Testis (tissue), 2 donors: ENCODE measurements at regions not wholly inside any gene's neighbourhood (a gene's known extent, or its start where the extent isn't known, plus 50 kb on each side); places are given as distances from the start of the nearest gene placed in this dataset.

Experiments
- DNase-seq: peaks from one replicate; pipeline ENCODE4 v3.0.0-alpha.2; 2019
- H3K27ac ChIP-seq, 2 donors: fragments of 200-600 bp; sonication (generic); one replicate each; pipeline ENCODE4 v1.5.1; 2019
- H3K27me3 ChIP-seq: fragments of 200-600 bp; sonication (generic); one replicate; pipeline ENCODE4 v1.5.1; 2019
- H3K36me3 ChIP-seq: fragments of 200-600 bp; sonication (generic); one replicate; pipeline ENCODE4 v1.5.1; 2017; ENCODE audit warnings: low read depth; ENCODE audit errors: missing control alignments
- H3K4me1 ChIP-seq: fragments of 200-600 bp; sonication (generic); one replicate; pipeline ENCODE4 v1.5.1; 2019
- H3K4me3 ChIP-seq, 2 donors: fragments of 200-600 bp; sonication (generic); one replicate each; pipeline ENCODE4 v1.5.1; 2017 to 2019
- H3K9me3 ChIP-seq: fragments of 200-600 bp; sonication (generic); one replicate; pipeline ENCODE4 v1.5.1; 2017
- POLR2A ChIP-seq: fragments of 450-650 bp; IDR thresholded peaks from one replicate; pipeline ENCODE4 v1.6.1; 2017; ENCODE audit warnings: antibody characterized with exemption, mild to moderate bottlenecking, moderate library complexity
- WGBS, 2 donors: methylation state at CpG; one replicate each; pipeline ENCODE4 v1.1.5; 2018; 5-methylcytosine and 5-hydroxymethylcytosine counted together
- intact Hi-C: fragments of 100-400 bp; cut with DNase I; formaldehyde crosslinking; loops from one replicate; pipeline ENCODE4 v1.15.1; 2023; ENCODE audit warnings: low total_unique reads
- TF ChIP-seq, protein P1 (sequence below), 3 experiments: fragments of 450-650 bp in 2 of 3; fragments of 200-600 bp in 1 of 3; sonication (generic) in 1 of 3; IDR thresholded peaks; one replicate each; pipeline ENCODE4 v1.5.1; 2016 to 2019; ENCODE audit warnings: antibody characterized with exemption in 3 of 3, mild to moderate bottlenecking in 2 of 3, moderate library complexity in 1 of 3

DNA sequence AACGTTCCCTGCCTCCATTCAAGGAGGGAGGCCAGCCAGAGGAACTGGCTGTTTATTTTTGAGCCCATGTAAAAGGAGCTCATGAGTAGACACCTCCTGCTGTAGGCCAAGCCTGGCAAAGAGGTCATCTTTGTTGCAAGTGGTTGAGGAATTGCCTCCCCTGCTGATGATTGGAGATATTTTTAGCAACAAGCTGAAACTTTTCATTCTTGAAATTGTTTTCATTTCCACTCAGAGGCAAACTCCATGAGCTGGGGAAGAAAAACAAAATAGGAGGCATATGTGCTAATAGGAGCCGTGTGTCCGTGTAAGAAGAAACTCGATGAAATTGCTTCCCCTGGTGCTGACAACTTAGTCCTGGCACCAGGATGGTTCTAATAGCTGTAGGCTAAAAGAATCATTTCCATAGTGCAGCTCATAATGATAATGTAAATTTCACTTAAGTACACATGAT is 440.1 kb upstream of the FAR2 start:
- no peaks in the 10 kb centered on the region for H3K9me3 ChIP-seq
- DNase-seq: peak; percentile 70
- H3K36me3 ChIP-seq: no peaks in the 10 kb centered on the region
- H3K27me3 ChIP-seq: no peaks in the 10 kb centered on the region
- H3K4me1 ChIP-seq: peaks cover 7% of the 10 kb centered on the region
- H3K4me3 ChIP-seq: no peak overlapping the region
- 32 to 49% methylated on average over 4 of the region's 4 CpGs for WGBS, 2 donors
- TF ChIP-seq, protein P1, sequence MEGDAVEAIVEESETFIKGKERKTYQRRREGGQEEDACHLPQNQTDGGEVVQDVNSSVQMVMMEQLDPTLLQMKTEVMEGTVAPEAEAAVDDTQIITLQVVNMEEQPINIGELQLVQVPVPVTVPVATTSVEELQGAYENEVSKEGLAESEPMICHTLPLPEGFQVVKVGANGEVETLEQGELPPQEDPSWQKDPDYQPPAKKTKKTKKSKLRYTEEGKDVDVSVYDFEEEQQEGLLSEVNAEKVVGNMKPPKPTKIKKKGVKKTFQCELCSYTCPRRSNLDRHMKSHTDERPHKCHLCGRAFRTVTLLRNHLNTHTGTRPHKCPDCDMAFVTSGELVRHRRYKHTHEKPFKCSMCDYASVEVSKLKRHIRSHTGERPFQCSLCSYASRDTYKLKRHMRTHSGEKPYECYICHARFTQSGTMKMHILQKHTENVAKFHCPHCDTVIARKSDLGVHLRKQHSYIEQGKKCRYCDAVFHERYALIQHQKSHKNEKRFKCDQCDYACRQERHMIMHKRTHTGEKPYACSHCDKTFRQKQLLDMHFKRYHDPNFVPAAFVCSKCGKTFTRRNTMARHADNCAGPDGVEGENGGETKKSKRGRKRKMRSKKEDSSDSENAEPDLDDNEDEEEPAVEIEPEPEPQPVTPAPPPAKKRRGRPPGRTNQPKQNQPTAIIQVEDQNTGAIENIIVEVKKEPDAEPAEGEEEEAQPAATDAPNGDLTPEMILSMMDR (IDR thresholded peaks at IDR 0.05): no peak
- intact Hi-C loops: no loop called here
- no peak overlapping the region for H3K27ac ChIP-seq

DNA sequence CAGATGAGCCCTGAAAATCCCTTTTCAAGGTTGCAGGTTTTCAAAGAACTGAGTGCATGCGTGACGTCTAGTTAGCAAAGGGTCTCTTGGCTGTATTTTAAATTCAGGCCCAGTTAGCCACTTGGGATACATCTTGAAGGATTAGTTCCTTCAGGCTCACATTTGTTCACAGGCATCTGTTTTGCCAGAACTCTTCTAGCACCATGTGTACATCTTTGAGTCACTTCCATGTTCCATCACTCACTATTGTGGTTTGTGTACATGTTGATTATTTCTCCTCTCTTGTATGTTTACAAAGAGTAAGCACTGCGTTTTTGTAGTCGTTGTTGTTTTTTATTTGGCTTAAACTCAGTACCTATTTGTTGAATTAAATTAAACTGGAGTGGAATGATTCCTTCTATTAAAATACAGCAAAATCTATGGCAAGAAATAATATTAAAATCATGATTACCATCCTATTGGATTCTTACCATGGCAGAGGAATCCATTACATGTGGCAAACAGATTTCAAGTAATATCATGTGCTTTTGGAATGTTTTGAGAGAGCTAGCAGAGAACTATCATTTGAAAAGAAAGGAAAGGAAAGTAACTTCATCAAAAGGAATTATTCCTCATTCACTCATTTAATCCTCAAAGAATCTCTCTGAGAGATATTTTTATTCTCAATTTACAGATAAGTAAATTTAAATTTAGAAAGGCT is 438.9 kb upstream of the FAR2 start:
- Histone ChIP-seq H3K4me3 (no peak overlapping the region), H3K27ac (no peak overlapping the region), H3K36me3 (no peaks in the 10 kb centered on the region), H3K27me3 (no peaks in the 10 kb centered on the region), H3K4me1 (peaks cover 7% of the 10 kb centered on the region), H3K9me3 (no peaks in the 10 kb centered on the region)
- intact Hi-C loops: no loop called here
- TF ChIP-seq, protein P1 (IDR thresholded peaks at IDR 0.05): no peak
- no peak for TF ChIP-seq POLR2A
- 83 to 91% methylated on average over 4 of the region's 4 CpGs for WGBS, 2 donors
- DNase-seq: no peak

DNA sequence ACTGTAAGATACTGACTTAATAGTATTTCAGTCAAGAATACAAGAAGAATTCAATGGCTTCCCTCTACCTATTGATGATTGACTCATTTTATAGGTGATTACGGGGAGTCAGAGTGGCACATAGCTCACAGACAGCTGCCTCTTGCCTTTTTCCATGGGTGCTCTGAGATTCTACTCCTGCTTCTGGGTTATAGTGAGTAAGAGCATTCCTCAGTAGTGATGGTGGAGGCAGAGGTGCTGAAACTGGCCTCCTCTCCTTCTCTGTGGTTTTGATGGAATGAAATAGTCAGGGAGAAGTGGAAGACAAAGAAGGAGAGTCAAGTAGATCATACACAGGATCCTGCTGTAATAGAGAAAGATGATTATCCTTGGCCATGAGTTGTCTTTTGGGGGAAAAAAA is 438.2 kb upstream of the FAR2 start:
- no peak for DNase-seq
- TF ChIP-seq, protein P1 (IDR thresholded peaks at IDR 0.05): no peak
- no peak for TF ChIP-seq POLR2A
- no peaks in the 10 kb centered on the region for H3K36me3 ChIP-seq
- H3K4me3 ChIP-seq: no peak overlapping the region
- 88 to 100% methylated on average over 1 of the region's 1 CpG for WGBS, 2 donors
- no peaks in the 10 kb centered on the region for H3K9me3 ChIP-seq
- intact Hi-C loops: no loop called here
- H3K4me1 ChIP-seq: peaks cover 7% of the 10 kb centered on the region
- no peak overlapping the region for H3K27ac ChIP-seq
- no peaks in the 10 kb centered on the region for H3K27me3 ChIP-seq

DNA sequence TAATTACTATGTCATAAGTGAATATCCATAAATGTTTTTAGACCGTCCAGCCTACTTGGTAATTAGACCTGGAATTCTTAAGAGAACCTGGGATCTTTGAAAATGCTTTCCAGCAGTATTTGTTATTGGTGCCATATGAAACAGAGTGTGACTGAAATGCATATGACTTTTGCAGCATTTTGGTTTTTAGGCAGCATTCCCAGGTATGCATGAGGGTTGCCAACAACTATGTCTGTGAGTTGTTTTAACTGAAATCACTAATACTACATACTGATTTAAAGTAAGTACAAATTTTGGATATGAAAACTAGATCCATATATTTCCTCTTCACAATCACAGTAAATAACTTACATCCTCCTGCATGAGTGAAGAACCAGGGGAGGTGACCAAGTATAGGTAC is 437.7 kb upstream of the FAR2 start:
- Histone ChIP-seq H3K4me1 (peaks cover 7% of the 10 kb centered on the region), H3K9me3 (no peaks in the 10 kb centered on the region), H3K27ac (no peak overlapping the region), H3K27me3 (no peaks in the 10 kb centered on the region), H3K4me3 (no peak overlapping the region), H3K36me3 (no peaks in the 10 kb centered on the region)
- no peak for DNase-seq
- TF ChIP-seq POLR2A: no peak
- TF ChIP-seq, protein P1 (IDR thresholded peaks at IDR 0.05): no peak
- intact Hi-C loops: no loop called here
- WGBS, 2 donors: 86 to 97% methylated on average over 1 of the region's 1 CpG

DNA sequence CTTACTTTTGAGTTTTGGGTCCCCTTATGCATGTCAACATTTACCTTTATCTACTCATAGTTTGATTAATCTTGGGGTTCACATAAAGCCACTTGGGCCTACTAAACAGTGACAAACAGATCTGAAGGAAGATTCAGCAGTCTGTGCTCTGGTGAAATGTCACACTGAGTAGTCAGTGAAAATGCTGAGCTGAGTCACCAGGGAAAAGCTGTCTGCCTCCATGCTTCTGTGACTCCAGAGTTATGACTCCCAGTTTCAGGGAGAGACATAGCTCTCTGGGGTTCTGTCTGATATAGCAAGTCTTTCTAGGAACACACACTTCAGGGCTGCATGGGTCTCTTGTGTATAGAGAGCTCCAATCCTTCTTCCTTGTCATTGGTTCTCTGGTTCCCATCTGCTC is 406.3 kb upstream of the FAR2 start:
- intact Hi-C loops: no loop called here
- H3K36me3 ChIP-seq: no peaks in the 10 kb centered on the region
- H3K27ac ChIP-seq: no peak overlapping the region
- H3K27me3 ChIP-seq: no peaks in the 10 kb centered on the region
- H3K4me3 ChIP-seq: no peak overlapping the region
- no peaks in the 10 kb centered on the region for H3K9me3 ChIP-seq
- DNase-seq: no peak
- H3K4me1 ChIP-seq: no peaks in the 10 kb centered on the region
- TF ChIP-seq, protein P1 (IDR thresholded peaks at IDR 0.05): no peak
- TF ChIP-seq POLR2A: no peak
